DOHH2 (cell line): ENCODE measurements at regions not wholly inside any gene's neighbourhood (a gene's known extent, or its start where the extent isn't known, plus 50 kb on each side); places are given as distances from the start of the nearest gene placed in this dataset.

Experiments used
- H3F3A ChIP-seq: fragments of 200-600 bp; sonication (generic), shearing (Covaris generic); 2 replicates; pipeline ENCODE4 v1.6.0; 2016; ENCODE audit warnings: antibody characterized with exemption, mild to moderate bottlenecking; ENCODE audit not compliant: control insufficient read depth, insufficient read depth
- H3K27ac ChIP-seq: fragments of 200-600 bp; sonication (generic); 2 replicates; pipeline ENCODE4 v1.5.1; 2014; ENCODE audit warnings: low read depth, mild to moderate bottlenecking, low read length, moderate library complexity
- H3K27me3 ChIP-seq: fragments of 200-600 bp; sonication (generic); 2 replicates; pipeline ENCODE4 v1.6.1; 2014; ENCODE audit warnings: mild to moderate bottlenecking, low read length, mixed read lengths; ENCODE audit not compliant: control insufficient read depth
- H3K36me3 ChIP-seq: fragments of 200-600 bp; sonication (generic); 2 replicates; pipeline ENCODE4 v1.6.1; 2014; ENCODE audit warnings: mild to moderate bottlenecking, low read length, moderate library complexity, mixed read lengths; ENCODE audit not compliant: control insufficient read depth
- H3K4me1 ChIP-seq: fragments of 200-600 bp; sonication (generic); 2 replicates; pipeline ENCODE4 v1.6.1; 2014; ENCODE audit warnings: mild to moderate bottlenecking, low read length, mixed read lengths; ENCODE audit not compliant: control insufficient read depth
- H3K4me2 ChIP-seq: fragments of 200-600 bp; sonication (generic); 2 replicates; pipeline ENCODE4 v1.6.0; 2014; ENCODE audit warnings: mild to moderate bottlenecking, low read length, moderate library complexity
- H3K4me3 ChIP-seq: fragments of 200-600 bp; sonication (generic); 2 replicates; pipeline ENCODE4 v1.5.1; 2014; ENCODE audit warnings: mild to moderate bottlenecking, low read length, mixed read lengths
- H3K79me2 ChIP-seq: fragments of 200-600 bp; sonication (generic); 2 replicates; pipeline ENCODE4 v1.6.1; 2014; ENCODE audit warnings: mild to moderate bottlenecking, low read length, mixed read lengths; ENCODE audit not compliant: control insufficient read depth
- H3K9me2 ChIP-seq: fragments of 200-600 bp; sonication (generic); replicated peaks from 2 replicates; pipeline ENCODE4 v1.6.1; 2014; ENCODE audit warnings: mild to moderate bottlenecking, low read length, mixed read lengths; ENCODE audit not compliant: control insufficient read depth
- H3K9me3 ChIP-seq: fragments of 200-600 bp; sonication (generic); 2 replicates; pipeline ENCODE4 v1.6.1; 2014; ENCODE audit warnings: antibody characterized with exemption, low read length, mixed read lengths; ENCODE audit not compliant: control insufficient read depth, insufficient read depth
- H4K20me1 ChIP-seq: fragments of 200-600 bp; sonication (generic); 2 replicates; pipeline ENCODE4 v1.6.0; 2014; ENCODE audit warnings: low read depth, mild to moderate bottlenecking, antibody characterized with exemption, low read length, moderate library complexity; ENCODE audit not compliant: control insufficient read depth, insufficient read depth
- CTCF ChIP-seq: fragments of 200-600 bp; sonication (generic); IDR thresholded peaks from one replicate; pipeline ENCODE4 v1.5.1; 2014; ENCODE audit warnings: antibody characterized with exemption, mild to moderate bottlenecking, low read depth, low read length; ENCODE audit not compliant: poor library complexity, severe bottlenecking
- EZH2phosphoT487 ChIP-seq: fragments of 200-600 bp; sonication (generic); IDR thresholded peaks from 2 replicates; pipeline ENCODE4 v1.6.1; 2017; ENCODE audit warnings: borderline replicate concordance, mild to moderate bottlenecking, antibody characterized with exemption, low read length, moderate library complexity, mixed read lengths

- Histone ChIP-seq H3K27me3 (peaks cover 2% of the 10 kb centered on the region), H3K4me3 (no peak overlapping the region), H3K4me2 (no peak overlapping the region), H3K36me3 (no peaks in the 10 kb centered on the region), H3K79me2 (no peaks in the 10 kb centered on the region), H3K27ac (no peak overlapping the region), H3K4me1 (peaks cover 3% of the 10 kb centered on the region), H3K9me2 (no peaks in the 10 kb centered on the region), H3F3A (no peaks in the 10 kb centered on the region), H3K9me3 (no peaks in the 10 kb centered on the region), H4K20me1 (no peaks in the 10 kb centered on the region)
- TF ChIP-seq CTCF = no peak
- no peak for TF ChIP-seq EZH2phosphoT487
Measured at GRCh38 chr10:62534031-62534430, 159.9 kb downstream of the ZNF365 start.

GRCh38 chr10:62538606-62539005, 164.4 kb downstream of the ZNF365 start:
- no peak for TF ChIP-seq CTCF
- TF ChIP-seq EZH2phosphoT487 = no peak
- Histone ChIP-seq H3K27me3 (peaks cover 14% of the 10 kb centered on the region), H3K79me2 (no peaks in the 10 kb centered on the region), H3F3A (no peaks in the 10 kb centered on the region), H3K4me3 (no peak overlapping the region), H3K36me3 (no peaks in the 10 kb centered on the region), H3K27ac (no peak overlapping the region), H3K4me2 (no peak overlapping the region), H3K9me3 (no peaks in the 10 kb centered on the region), H3K9me2 (no peaks in the 10 kb centered on the region), H4K20me1 (no peaks in the 10 kb centered on the region), H3K4me1 (0 out of 2 replicates have a peak, but pooled peaks cover 2% of the 10 kb centered on the region)

GRCh38 chr10:62540389-62540788, 166.2 kb downstream of the ZNF365 start:
- no peaks in the 10 kb centered on the region for H3K9me3 ChIP-seq
- no peaks in the 10 kb centered on the region for H3F3A ChIP-seq
- H3K36me3 ChIP-seq = no peaks in the 10 kb centered on the region
- H3K9me2 ChIP-seq = no peaks in the 10 kb centered on the region
- no peak overlapping the region for H3K4me3 ChIP-seq
- no peak overlapping the region for H3K27ac ChIP-seq
- no peaks in the 10 kb centered on the region for H4K20me1 ChIP-seq
- peaks cover 12% of the 10 kb centered on the region for H3K27me3 ChIP-seq
- H3K79me2 ChIP-seq = no peaks in the 10 kb centered on the region
- 0 out of 2 replicates have a peak, but pooled peaks cover 2% of the 10 kb centered on the region for H3K4me1 ChIP-seq
- TF ChIP-seq EZH2phosphoT487 (no peak), CTCF (no peak)
- H3K4me2 ChIP-seq = no peak overlapping the region
